ENCODE measurements at regions not wholly inside any gene's neighbourhood (a gene's known extent, or its start where the extent isn't known, plus 50 kb on each side); places are given as distances from the start of the nearest gene placed in this dataset.
"Not testable (repeated sequence)": the region's sequence is repeated elsewhere in the genome, so short reads cannot be mapped to it uniquely, and the experiment has no call there.

- DNase-seq (ENCODE audit: low spot score): no peak
These were observed 702.8 kb downstream of the SI start for GRCh38 chr3:164375538-164375937.

DNA sequence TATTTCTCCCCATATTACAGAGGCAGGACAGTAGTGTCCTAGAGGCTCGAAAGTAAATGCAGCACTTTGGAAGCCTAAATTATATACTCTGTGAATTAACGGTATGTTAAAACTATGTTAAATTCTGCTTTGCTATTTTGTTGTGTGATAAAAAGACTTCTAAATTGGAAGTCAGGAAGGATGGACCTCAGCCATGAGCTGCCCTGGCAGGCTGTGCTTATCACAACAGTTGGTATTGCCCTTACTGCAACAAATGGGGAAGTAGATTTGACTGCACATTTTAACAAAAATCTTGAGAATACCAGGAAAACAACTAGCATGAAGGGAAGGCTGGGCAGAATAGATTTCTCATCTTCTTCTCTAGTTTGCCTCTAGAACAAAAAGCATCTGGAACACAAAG lies 706.6 kb downstream of the SI start:
- no peak for DNase-seq (ENCODE audit: low spot score)

DNA sequence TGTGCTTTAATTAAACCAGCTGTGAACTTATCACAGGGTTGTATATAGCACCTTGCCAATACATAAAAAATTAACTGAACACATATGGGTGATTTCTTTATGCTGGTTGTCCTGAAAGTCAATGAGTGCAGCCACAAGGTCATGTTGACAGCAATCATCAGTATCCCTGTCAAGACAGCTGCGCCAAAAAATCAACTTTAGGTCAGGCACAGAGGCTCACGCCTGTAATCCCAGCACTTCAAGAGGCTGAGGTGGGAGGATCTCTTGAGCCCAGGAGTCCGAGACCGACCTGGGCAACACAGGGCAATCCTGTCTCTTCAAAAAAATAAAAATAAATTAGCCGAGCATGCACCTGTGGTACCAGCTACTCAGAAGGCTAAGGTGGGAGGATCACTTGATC lies 707.3 kb downstream of the SI start:
- no peak for DNase-seq (ENCODE audit: low spot score)

DNA sequence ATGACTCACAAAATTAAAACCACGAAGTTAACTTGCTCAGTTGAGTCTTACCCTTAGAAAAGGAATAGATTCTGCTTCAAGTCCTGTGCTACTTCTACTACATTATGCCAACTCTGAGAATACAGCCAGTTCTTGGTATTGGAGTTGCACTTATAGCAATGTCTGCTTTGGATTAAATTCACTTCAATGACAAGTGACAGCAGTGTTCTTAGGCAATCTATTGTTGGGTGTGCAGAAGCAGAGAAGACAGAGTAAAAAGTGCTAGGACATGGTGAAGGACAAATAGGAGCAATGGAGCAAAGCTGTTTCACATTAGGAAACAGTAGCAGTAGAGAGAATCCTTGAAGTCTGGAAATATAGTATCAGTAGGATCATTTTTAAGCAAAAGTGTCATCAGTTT lies 713.1 kb downstream of the SI start:
- DNase-seq (ENCODE audit: low spot score): no peak

DNA sequence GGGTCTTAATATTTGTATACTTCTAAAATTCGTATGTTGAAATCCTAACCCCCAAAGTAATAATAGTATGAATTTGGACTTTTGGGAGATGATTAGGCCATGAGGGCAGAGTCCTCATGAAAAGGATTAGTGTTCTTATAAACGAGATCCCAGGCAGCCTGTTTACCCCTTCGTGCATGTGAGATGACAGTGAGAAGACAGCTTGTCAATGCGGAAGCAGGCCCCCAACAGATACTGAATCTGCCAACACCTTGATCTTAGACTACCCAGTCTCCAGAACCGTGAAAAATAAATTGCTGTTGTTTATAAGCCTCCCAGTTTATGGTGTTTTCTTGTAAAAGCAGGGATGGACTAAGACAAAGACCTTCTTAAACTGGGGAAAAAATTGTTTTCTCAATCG lies 714.2 kb downstream of the SI start:
- DNase-seq (ENCODE audit: low spot score): no peak

DNA sequence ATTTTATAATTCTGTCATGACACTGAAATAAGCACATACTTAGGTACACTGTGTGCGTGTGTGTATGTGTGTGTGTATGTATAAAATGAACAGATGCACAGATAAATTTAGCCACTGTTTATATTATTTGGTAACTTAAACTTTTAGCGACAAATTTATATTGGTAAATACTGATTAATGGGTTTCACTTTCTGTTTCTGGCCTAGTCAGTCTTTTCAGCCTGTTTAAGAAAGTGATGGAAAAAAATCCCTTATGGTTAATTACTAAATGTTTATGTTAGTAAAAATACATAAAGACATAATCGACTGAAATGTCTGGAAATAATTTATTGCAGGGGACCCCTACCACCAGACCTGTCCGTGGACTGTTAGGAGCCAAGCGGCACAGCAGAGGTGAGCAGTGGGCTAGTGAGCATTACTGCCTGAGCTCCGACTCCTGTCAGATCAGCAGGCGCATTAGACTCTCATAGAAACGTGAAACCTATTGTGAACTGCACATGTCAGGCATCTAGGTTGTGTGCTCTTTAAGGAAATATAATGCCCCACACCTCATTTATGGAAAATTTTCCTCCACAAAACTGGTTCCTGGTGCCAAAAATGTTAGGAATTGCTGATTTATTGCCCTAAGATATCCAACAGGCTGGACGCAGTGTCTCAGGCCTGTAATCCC lies 717.4 kb downstream of the SI start:
- DNase-seq (ENCODE audit: low spot score): no peak

DNA sequence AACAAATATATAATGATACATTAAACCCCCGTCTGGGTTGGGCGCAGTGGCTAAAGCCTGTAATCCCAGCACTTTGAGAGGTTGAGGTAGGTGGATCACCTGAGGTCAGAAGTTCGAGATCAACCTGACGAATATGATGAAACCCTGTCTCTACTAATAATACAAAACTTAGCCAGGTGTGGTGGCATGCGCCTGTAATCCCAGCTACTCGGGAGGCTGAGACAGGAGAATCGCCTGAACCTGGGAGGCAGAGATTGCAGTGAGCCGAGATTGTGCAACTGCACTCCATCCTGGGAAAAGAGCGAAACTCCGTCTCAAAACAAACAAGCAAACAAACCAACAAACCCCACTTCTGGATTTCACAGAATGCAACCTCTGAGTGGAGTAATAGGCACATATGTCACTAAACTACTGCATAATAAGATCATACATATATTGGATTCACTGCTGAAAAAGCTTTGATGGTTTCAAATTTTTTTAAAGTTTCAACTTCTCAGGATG lies 718.2 kb downstream of the SI start:
- no peak for DNase-seq (ENCODE audit: low spot score)

DNA sequence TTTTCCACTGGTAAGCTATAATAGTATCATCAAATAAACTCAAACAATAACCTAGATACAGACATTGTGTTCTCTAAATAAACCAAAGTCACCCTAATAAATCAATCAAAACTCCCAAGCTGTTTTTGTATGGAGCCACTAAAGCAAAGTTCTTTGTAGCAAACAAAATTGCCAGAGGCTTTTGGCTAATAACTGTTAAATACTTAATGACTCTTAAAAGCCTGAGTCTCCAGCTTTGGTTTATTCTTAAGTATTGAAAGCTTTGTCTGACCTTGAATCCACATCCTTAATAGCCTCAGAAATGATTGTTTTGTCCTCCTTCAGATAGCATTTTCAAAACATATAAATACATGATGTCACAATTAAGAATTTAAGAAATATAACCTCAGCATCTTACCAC lies 725.3 kb downstream of the SI start:
- DNase-seq (ENCODE audit: low spot score): no peak

GRCh38 chr3:164351131-164351530 lies 727.2 kb downstream of the SI start:
- DNase-seq (ENCODE audit: low spot score): no peak

GRCh38 chr3:164342206-164342605 lies 736.1 kb downstream of the SI start:
- not testable (repeated sequence) for DNase-seq (ENCODE audit: low spot score)

DNA sequence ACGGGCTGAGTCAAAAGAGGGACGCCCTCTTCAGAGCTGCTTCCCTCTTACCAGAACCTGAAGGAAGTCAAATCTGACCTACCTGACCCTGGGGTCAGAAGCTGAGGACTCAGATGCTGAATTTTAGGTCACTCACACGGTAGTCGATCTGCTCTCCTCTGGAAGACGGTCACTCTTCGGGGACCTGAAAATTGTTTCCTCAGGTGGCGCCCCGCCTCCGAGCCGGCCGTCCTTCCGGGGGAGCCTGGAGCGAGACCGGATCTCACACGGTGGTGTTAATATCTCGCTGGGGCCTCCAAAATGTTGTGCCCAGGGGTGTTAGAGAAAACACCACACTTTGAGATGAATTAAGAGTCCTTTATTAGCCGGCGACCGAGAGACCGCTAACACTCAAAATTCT lies 737.2 kb downstream of the SI start:
- no peak for DNase-seq (ENCODE audit: low spot score)

DNA sequence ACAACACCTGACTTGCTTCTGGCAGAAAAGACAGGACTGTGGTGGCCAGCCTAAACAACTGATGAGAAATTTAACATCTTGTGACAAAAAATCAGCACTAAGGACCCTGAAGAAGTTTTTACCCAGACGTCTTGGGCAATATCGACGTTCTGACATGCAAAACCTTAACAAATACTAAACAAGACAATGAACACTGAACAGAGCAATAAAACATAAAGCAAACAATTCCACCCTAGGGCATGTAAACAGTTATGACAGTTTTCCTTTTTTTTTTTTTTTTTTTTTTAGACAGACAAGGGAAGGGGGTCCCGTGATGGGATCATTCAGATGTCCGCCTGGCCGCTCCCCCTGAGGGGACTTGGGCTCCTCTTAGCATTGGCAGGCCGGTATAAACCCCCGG lies 738.0 kb downstream of the SI start:
- no peak for DNase-seq (ENCODE audit: low spot score)

DNA sequence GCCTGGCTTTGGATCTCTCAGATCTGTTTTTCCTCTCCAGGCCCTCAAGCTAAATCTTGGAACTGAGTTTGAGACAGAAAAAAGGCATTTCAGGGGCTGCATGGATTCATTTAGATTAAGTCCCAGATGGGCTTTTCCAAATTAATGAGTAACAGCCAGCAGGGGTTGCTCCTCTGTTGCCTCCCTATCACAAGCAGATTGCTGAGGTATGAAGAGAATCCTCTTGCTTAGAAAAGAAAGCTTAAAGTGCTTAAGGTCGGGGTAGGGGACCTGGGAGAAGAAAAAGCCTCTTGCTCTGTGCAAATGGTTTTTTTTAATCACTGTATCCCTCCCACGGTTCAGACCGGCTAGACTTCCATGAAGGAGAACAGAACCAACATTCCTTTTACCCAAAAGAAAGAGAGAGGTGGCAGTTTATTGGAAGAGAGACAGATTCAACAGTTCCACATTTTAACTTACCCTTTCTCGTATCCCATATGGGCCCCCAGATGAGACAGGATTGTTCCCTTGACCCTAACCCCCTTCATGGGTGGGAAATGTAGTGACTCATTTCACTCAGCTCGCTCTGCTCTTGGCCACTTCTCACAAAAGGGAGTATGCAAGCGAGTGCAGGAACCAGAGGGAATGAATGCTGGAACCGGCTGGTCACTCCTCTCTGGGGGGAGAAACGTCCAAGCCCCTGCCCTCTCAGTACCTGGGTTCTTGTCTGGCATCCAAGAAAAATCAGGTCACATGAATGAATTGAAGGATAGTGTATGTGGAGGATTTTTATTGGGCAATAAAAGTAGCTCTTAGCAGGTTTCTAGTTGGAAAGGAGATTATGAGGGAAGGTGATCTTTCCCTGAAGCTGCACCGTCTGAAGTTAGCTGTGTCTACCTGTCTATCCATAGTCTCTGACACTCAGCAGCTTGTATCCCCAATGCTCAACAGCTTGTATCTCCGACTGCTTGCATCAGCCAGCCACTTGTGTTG lies 745.2 kb downstream of the SI start:
- DNase-seq (ENCODE audit: low spot score): no peak

GRCh38 chr3:164326714-164327113 lies 751.6 kb downstream of the SI start:
- DNase-seq (ENCODE audit: low spot score): no peak

GRCh38 chr3:164320962-164321361 lies 757.3 kb downstream of the SI start:
- no peak for DNase-seq (ENCODE audit: low spot score)

DNA sequence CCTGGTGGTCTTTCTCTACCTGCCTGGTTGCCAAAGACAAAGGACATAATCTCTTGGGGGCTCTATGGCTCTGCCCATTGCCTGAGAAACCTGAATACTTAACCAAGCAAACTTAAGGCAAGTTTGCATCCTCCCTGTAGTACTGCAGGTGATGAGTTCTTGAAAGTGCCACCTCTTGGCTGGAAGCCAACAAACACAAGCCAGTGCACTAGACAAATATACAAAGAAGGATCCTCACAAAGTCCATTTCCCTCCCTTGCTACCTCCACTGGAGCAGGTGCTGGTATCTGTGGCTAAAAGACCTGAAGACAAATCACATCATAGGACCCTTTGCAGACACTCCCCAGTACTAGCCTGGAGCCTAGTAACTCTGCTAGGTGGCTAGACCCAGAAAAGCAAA lies 772.3 kb downstream of the SI start:
- DNase-seq (ENCODE audit: low spot score): no peak

DNA sequence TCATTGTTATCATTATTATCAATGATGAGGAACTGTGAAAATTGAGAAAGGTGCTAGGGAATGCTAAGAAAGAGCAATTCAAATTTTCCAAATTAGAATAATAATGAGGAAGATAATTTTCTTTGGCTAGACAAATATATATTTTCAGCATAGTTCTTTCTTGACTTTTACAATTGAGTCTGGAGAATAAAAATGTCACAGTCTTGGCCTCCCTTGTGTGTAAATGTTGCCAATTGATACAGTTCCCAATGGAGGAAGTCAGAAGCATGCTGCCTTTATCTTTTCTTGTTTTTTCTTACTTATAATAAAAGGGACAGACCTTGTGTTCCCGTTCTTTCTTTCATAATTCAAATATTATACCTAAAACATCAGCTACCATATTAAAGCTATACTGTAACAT lies 774.4 kb downstream of the SI start:
- no peak for DNase-seq (ENCODE audit: low spot score)

DNA sequence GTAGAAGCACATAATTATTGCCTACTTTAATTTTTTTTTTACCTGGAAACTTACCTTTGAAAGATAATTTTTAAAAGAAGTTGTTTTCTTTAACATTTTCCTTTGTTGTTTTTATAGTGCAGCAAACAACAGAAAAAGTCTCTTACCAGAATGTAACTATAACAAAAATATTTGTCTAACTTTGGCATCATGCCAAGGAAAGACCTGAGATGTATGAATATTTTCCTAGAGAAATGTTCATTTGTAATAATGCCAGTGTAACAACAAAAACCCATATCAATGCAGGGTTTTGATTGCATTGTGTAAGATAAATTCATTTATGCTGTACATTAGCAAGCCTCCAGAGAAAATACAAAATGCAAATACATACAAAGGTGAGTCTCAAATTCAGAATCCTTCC lies 775.7 kb downstream of the SI start:
- DNase-seq (ENCODE audit: low spot score): no peak

DNA sequence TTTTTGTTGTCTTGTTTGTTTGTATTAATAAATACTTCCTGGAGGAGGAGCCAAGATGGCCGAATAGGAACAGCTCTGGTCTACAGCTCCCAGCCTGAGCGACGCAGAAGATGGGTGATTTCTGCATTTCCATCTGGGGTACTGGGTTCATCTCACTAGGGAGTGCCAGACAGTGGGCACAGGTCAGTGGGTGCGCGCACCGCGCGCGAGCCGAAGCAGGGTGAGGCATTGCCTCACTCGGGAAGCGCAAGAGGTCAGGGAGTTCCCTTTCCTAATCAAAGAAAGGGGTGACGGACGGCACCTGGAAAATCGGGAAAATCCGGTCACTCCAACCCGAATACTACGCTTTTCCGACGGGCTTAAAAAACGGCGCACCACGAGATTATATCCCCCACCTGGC lies 786.8 kb downstream of the SI start:
- not testable (repeated sequence) for DNase-seq (ENCODE audit: low spot score)

- no peak for DNase-seq (ENCODE audit: low spot score)
These were observed 799.7 kb downstream of the SI start for GRCh38 chr3:164278550-164278949.

- no peak for DNase-seq (ENCODE audit: low spot score)
These were observed 811.2 kb downstream of the SI start for GRCh38 chr3:164267053-164267452.

GRCh38 chr3:164250923-164251322 lies 827.4 kb downstream of the SI start:
- no peak for DNase-seq (ENCODE audit: low spot score)

DNA sequence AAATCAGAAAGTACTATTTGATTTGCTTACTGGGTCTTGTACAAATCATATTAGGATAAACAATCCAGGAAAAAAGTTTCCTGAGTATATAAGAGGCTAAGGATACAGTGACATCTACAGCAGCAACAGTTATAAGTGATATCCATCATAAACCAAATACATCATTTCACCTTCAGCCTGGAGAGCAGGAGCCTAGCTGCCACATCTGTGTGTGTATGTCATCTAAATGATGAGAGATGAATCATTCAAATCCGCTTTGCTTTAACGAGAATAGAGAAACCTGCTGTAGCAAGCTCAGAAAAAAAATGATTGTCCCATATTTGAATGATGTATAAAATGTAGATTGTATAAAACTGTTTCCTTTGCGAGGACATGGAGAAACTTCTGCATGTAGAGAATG lies 841.4 kb downstream of the SI start:
- DNase-seq (ENCODE audit: low spot score): no peak

All from Ammon's horn (tissue), 1 donor.